Liver (tissue), 3 donors: ENCODE measurements at regions not wholly inside any gene's neighbourhood (a gene's known extent, or its start where the extent isn't known, plus 50 kb on each side); places are given as distances from the start of the nearest gene placed in this dataset.

ENCODE experiments used
- CTCF ChIP-seq: fragments of 150-350 bp; IDR thresholded peaks from 2 replicates; pipeline ENCODE4 v1.5.1; 2017; ENCODE audit warnings: improper control_type of control experiment, low read depth, low read length; ENCODE audit not compliant: missing input control
- FOXA1 ChIP-seq: IDR thresholded peaks from 2 replicates; pipeline ENCODE4 v1.6.1; 2016; ENCODE audit warnings: antibody characterized with exemption
- GABPA ChIP-seq, 2 donors: IDR thresholded peaks in 1 of 2; conservative IDR thresholded peaks in 1 of 2; 2 replicates each; pipeline ENCODE4 v1.6.1; 2016; ENCODE audit warnings: antibody characterized with exemption in 2 of 2, mild to moderate bottlenecking in 1 of 2, moderate library complexity in 1 of 2
- JUND ChIP-seq, 2 donors: IDR thresholded peaks; 2 replicates each; pipeline ENCODE4 v1.6.1; 2016; ENCODE audit warnings: antibody characterized with exemption in 2 of 2
- MAX ChIP-seq: IDR thresholded peaks from 2 replicates; pipeline ENCODE4 v1.6.1; 2016; ENCODE audit warnings: antibody characterized with exemption
- NR2F2 ChIP-seq: IDR thresholded peaks from 2 replicates; pipeline ENCODE4 v1.6.1; 2016; ENCODE audit warnings: antibody characterized with exemption
- RAD21 ChIP-seq, 2 donors: IDR thresholded peaks; 2 replicates each; pipeline ENCODE4 v1.6.1; 2016; ENCODE audit warnings: antibody characterized with exemption in 2 of 2, mild to moderate bottlenecking in 2 of 2
- SP1 ChIP-seq: IDR thresholded peaks from 2 replicates; pipeline ENCODE4 v1.6.1; 2018; ENCODE audit warnings: antibody characterized with exemption, mild to moderate bottlenecking
- TAF1 ChIP-seq: conservative IDR thresholded peaks from 2 replicates; pipeline ENCODE4 v1.6.1; 2016; ENCODE audit warnings: antibody characterized with exemption, mild to moderate bottlenecking
- YY1 ChIP-seq: IDR thresholded peaks from 2 replicates; pipeline ENCODE4 v1.6.1; 2016; ENCODE audit warnings: antibody characterized with exemption, mild to moderate bottlenecking
- ZBTB33 ChIP-seq: IDR thresholded peaks from 2 replicates; pipeline ENCODE4 v1.6.1; 2016; ENCODE audit warnings: antibody characterized with exemption
- TF ChIP-seq, protein P1 (sequence below): IDR thresholded peaks from 2 replicates; pipeline ENCODE4 v1.6.1; 2016; ENCODE audit warnings: antibody characterized with exemption, mild to moderate bottlenecking
- donor health status: healthy.
- donor health status: healthy.

GRCh38 chr4:54912155-54912554 lies 213.2 kb downstream of the KDR start:
- no peak for TF ChIP-seq CTCF
- no peak for TF ChIP-seq RAD21 (IDR thresholded peaks at IDR 0.05)
- no peak for TF ChIP-seq JUND (IDR thresholded peaks at IDR 0.05)
- TF ChIP-seq GABPA (IDR thresholded peaks at IDR 0.05 in 1 of 2, conservative IDR thresholded peaks at IDR 0.05 in 1 of 2) = no peak
- TF ChIP-seq ZBTB33 = no peak
- TF ChIP-seq, protein P1, sequence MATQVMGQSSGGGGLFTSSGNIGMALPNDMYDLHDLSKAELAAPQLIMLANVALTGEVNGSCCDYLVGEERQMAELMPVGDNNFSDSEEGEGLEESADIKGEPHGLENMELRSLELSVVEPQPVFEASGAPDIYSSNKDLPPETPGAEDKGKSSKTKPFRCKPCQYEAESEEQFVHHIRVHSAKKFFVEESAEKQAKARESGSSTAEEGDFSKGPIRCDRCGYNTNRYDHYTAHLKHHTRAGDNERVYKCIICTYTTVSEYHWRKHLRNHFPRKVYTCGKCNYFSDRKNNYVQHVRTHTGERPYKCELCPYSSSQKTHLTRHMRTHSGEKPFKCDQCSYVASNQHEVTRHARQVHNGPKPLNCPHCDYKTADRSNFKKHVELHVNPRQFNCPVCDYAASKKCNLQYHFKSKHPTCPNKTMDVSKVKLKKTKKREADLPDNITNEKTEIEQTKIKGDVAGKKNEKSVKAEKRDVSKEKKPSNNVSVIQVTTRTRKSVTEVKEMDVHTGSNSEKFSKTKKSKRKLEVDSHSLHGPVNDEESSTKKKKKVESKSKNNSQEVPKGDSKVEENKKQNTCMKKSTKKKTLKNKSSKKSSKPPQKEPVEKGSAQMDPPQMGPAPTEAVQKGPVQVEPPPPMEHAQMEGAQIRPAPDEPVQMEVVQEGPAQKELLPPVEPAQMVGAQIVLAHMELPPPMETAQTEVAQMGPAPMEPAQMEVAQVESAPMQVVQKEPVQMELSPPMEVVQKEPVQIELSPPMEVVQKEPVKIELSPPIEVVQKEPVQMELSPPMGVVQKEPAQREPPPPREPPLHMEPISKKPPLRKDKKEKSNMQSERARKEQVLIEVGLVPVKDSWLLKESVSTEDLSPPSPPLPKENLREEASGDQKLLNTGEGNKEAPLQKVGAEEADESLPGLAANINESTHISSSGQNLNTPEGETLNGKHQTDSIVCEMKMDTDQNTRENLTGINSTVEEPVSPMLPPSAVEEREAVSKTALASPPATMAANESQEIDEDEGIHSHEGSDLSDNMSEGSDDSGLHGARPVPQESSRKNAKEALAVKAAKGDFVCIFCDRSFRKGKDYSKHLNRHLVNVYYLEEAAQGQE = no peak
- TF ChIP-seq TAF1 = no peak
- TF ChIP-seq NR2F2 = no peak
- no peak for TF ChIP-seq SP1
- TF ChIP-seq FOXA1 = no peak
- TF ChIP-seq YY1 = no peak
- TF ChIP-seq MAX = no peak
